ENCODE measurements at regions not wholly inside any gene's neighbourhood (a gene's known extent, or its start where the extent isn't known, plus 50 kb on each side); places are given as distances from the start of the nearest gene placed in this dataset.
A peak's percentile ranks its signal among the peaks of the same experiment; 100 is the strongest.

- TF ChIP-seq CTCF (IDR thresholded peaks at IDR 0.05; ENCODE audit: insufficient read depth, low read depth, low read length) = 0 out of 2 replicates have a peak, but pooled peaks have one; percentile 2
- H3K27me3 ChIP-seq (ENCODE audit: control insufficient read depth, insufficient read depth, low read length) = no peaks in the 10 kb centered on the region
- H3K36me3 ChIP-seq (ENCODE audit: control insufficient read depth, insufficient read depth, low read length) = no peaks in the 10 kb centered on the region
- ChIA-PET CTCF (interaction anchor here (1.5 kb wide), 1 partner anchor 26 kb away, joined by 3 read pairs; no protein-coding TSS in a partner anchor), POLR2A (no interaction called here)
- H3K4me3 ChIP-seq (ENCODE audit: low read depth, low read length) = no peak overlapping the region
- DNase-seq (ENCODE audit: low read depth) = no peak
Measured at GRCh38 chr15:30030345-30030744, 52.4 kb upstream of the GOLGA8J start.

- CTCF ChIA-PET = no interaction called here
- no peaks in the 10 kb centered on the region; the same call in 1 of the 2 replicates for H3K27me3 ChIP-seq (ENCODE audit: control insufficient read depth, insufficient read depth, low read length)
- POLR2A ChIA-PET = no interaction called here
- TF ChIP-seq CTCF (IDR thresholded peaks at IDR 0.05; ENCODE audit: insufficient read depth, low read depth, low read length) = no peak
- H3K4me3 ChIP-seq (ENCODE audit: low read depth, low read length) = no peak overlapping the region
- DNase-seq (ENCODE audit: low read depth) = no peak
- H3K36me3 ChIP-seq (ENCODE audit: control insufficient read depth, insufficient read depth, low read length) = no peaks in the 10 kb centered on the region
Measured at GRCh38 chr15:30023798-30024295, 58.9 kb upstream of the GOLGA8J start.

GRCh38 chr15:30010746-30011145 lies 72.0 kb upstream of the GOLGA8J start:
- no peak for TF ChIP-seq CTCF (IDR thresholded peaks at IDR 0.05; ENCODE audit: insufficient read depth, low read depth, low read length)
- no peak for DNase-seq (ENCODE audit: low read depth)
- ChIA-PET POLR2A (no interaction called here), CTCF (no interaction called here)
- H3K27me3 ChIP-seq (ENCODE audit: control insufficient read depth, insufficient read depth, low read length) = 0 out of 2 replicates have a peak, but pooled peaks cover 2% of the 10 kb centered on the region
- H3K36me3 ChIP-seq (ENCODE audit: control insufficient read depth, insufficient read depth, low read length) = no peaks in the 10 kb centered on the region
- H3K4me3 ChIP-seq (ENCODE audit: low read depth, low read length) = no peak overlapping the region

DNA sequence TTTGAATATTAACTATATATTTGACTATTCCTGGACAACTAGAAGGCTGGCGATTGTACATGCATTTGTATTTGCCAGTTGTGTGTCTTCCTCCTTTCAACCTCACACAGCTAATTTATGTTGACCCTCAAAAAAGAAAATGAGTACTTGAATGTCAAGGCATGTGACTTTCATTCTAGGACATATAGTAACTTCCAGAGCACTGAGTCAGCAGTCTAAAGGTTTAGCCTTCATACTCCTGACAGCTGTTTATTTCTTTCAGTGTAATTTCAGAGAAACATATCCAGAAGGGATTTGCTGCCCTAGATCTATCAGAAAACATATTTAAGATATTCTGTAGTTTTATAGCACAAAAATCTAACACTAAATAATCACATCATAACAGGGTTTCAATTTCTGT lies 74.6 kb upstream of the GOLGA8J start:
- H3K27me3 ChIP-seq (ENCODE audit: control insufficient read depth, insufficient read depth, low read length) = 0 out of 2 replicates have a peak, but pooled peaks cover 3% of the 10 kb centered on the region
- POLR2A ChIA-PET = no interaction called here
- TF ChIP-seq CTCF (IDR thresholded peaks at IDR 0.05; ENCODE audit: insufficient read depth, low read depth, low read length) = no peak
- no peaks in the 10 kb centered on the region for H3K36me3 ChIP-seq (ENCODE audit: control insufficient read depth, insufficient read depth, low read length)
- no peak overlapping the region for H3K4me3 ChIP-seq (ENCODE audit: low read depth, low read length)
- CTCF ChIA-PET = interaction anchor here (1.1 kb wide), 1 partner anchor 8 kb away, joined by 3 read pairs; no protein-coding TSS in a partner anchor
- DNase-seq (ENCODE audit: low read depth) = no peak

DNA sequence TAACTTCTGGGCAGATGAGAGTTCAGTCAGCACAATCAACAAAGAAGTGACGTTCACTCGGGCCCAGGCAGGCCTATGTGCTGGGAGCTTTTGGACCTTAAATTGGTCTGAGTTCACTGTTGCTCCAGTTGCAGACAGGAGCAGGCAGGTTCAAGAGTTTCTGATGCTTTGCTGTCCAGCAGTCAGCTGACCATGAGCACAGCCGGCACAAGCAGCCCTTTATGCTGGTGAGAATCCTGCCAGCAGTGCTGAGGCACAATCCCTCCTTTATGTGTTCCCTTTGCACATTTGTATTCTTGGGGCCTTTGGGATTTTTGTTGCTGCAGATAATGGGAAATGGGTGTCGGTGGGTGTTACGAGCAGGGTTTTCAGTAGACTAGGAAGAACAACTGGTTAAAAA lies 81.2 kb upstream of the GOLGA8J start:
- ChIA-PET POLR2A (no interaction called here), CTCF (no interaction called here)
- TF ChIP-seq CTCF (IDR thresholded peaks at IDR 0.05; ENCODE audit: insufficient read depth, low read depth, low read length) = no peak

More for the DNA sequence above, 81.2 kb upstream of the GOLGA8J start:
- DNase-seq (ENCODE audit: low read depth) = no peak
- Histone ChIP-seq H3K36me3 (ENCODE audit: control insufficient read depth, insufficient read depth, low read length) (no peaks in the 10 kb centered on the region), H3K27me3 (ENCODE audit: control insufficient read depth, insufficient read depth, low read length) (0 out of 2 replicates have a peak, but pooled peaks cover 1% of the 10 kb centered on the region), H3K4me3 (ENCODE audit: low read depth, low read length) (no peak overlapping the region)

Measured in BJ (cell line).